ENCODE measurements at regions not wholly inside any gene's neighbourhood (a gene's known extent, or its start where the extent isn't known, plus 50 kb on each side); places are given as distances from the start of the nearest gene placed in this dataset.
"Not testable (repeated sequence)": the region's sequence is repeated elsewhere in the genome, so short reads cannot be mapped to it uniquely, and the experiment has no call there.

- Mint-ChIP-seq H3K27me3 (ENCODE audit: unreplicated experiment) (peaks cover 38% of the 10 kb centered on the region), H3K4me3 (ENCODE audit: unreplicated experiment) (no peak overlapping the region)
- TF ChIP-seq CTCF (IDR thresholded peaks at IDR 0.05) = peak; percentile 48
These were observed 77.7 kb upstream of the OLIG3 start for GRCh38 chr6:137571854-137572253.

GRCh38 chr6:137573739-137574138 lies 79.5 kb upstream of the OLIG3 start:
- no peak for DNase-seq (ENCODE audit: extremely low spot score, unreplicated experiment)
- Mint-ChIP-seq H3K4me3 (ENCODE audit: unreplicated experiment) (no peak overlapping the region), H3K27ac (ENCODE audit: unreplicated experiment) (no peak overlapping the region), H3K4me1 (ENCODE audit: unreplicated experiment) (no peaks in the 10 kb centered on the region), H3K36me3 (ENCODE audit: unreplicated experiment) (no peaks in the 10 kb centered on the region), H3K27me3 (ENCODE audit: unreplicated experiment) (peaks cover 41% of the 10 kb centered on the region), H3K9me3 (ENCODE audit: unreplicated experiment) (no peaks in the 10 kb centered on the region)
- no peak for TF ChIP-seq CTCF (IDR thresholded peaks at IDR 0.05)

More at GRCh38 chr6:137571854-137572253, 77.7 kb upstream of the OLIG3 start:
- no peaks in the 10 kb centered on the region for H3K9me3 Mint-ChIP-seq (ENCODE audit: unreplicated experiment)
- DNase-seq (ENCODE audit: extremely low spot score, unreplicated experiment) = no peak
- H3K36me3 Mint-ChIP-seq (ENCODE audit: unreplicated experiment) = no peaks in the 10 kb centered on the region
- no peaks in the 10 kb centered on the region for H3K4me1 Mint-ChIP-seq (ENCODE audit: unreplicated experiment)
- no peak overlapping the region for H3K27ac Mint-ChIP-seq (ENCODE audit: unreplicated experiment)

- Mint-ChIP-seq H3K36me3 (ENCODE audit: unreplicated experiment) (no peaks in the 10 kb centered on the region), H3K4me1 (ENCODE audit: unreplicated experiment) (no peaks in the 10 kb centered on the region), H3K4me3 (ENCODE audit: unreplicated experiment) (no peak overlapping the region), H3K27me3 (ENCODE audit: unreplicated experiment) (peaks cover 34% of the 10 kb centered on the region), H3K27ac (ENCODE audit: unreplicated experiment) (no peak overlapping the region), H3K9me3 (ENCODE audit: unreplicated experiment) (no peaks in the 10 kb centered on the region)
- DNase-seq (ENCODE audit: extremely low spot score, unreplicated experiment) = no peak
- TF ChIP-seq CTCF (IDR thresholded peaks at IDR 0.05) = no peak
These were observed 85.4 kb upstream of the OLIG3 start for GRCh38 chr6:137579612-137580011.

- H3K9me3 Mint-ChIP-seq (ENCODE audit: unreplicated experiment) = peaks cover 4% of the 10 kb centered on the region
- no peaks in the 10 kb centered on the region for H3K36me3 Mint-ChIP-seq (ENCODE audit: unreplicated experiment)
- H3K27ac Mint-ChIP-seq (ENCODE audit: unreplicated experiment) = no peak overlapping the region
- no peak for TF ChIP-seq CTCF (IDR thresholded peaks at IDR 0.05)
- H3K4me1 Mint-ChIP-seq (ENCODE audit: unreplicated experiment) = no peaks in the 10 kb centered on the region
- H3K27me3 Mint-ChIP-seq (ENCODE audit: unreplicated experiment) = peaks cover 32% of the 10 kb centered on the region
- DNase-seq (ENCODE audit: extremely low spot score, unreplicated experiment) = no peak
- no peak overlapping the region for H3K4me3 Mint-ChIP-seq (ENCODE audit: unreplicated experiment)
These were observed 87.0 kb upstream of the OLIG3 start for GRCh38 chr6:137581019-137581707.

GRCh38 chr6:137583519-137583918 lies 89.3 kb upstream of the OLIG3 start:
- peaks cover 20% of the 10 kb centered on the region for H3K27me3 Mint-ChIP-seq (ENCODE audit: unreplicated experiment)
- H3K4me3 Mint-ChIP-seq (ENCODE audit: unreplicated experiment); H3K4me1 Mint-ChIP-seq (ENCODE audit: unreplicated experiment); H3K36me3 Mint-ChIP-seq (ENCODE audit: unreplicated experiment); DNase-seq (ENCODE audit: extremely low spot score, unreplicated experiment); H3K9me3 Mint-ChIP-seq (ENCODE audit: unreplicated experiment); H3K27ac Mint-ChIP-seq (ENCODE audit: unreplicated experiment): not testable (repeated sequence)

All from osteocyte (in vitro differentiated cells).